GM18861 (cell line): ENCODE measurements at regions not wholly inside any gene's neighbourhood (a gene's known extent, or its start where the extent isn't known, plus 50 kb on each side); places are given as distances from the start of the nearest gene placed in this dataset.
"Not testable (repeated sequence)": the region's sequence is repeated elsewhere in the genome, so short reads cannot be mapped to it uniquely, and the experiment has no call there.

Experiments
- ATAC-seq: cut with Tn5 transposase; IDR thresholded peaks from one replicate; pipeline ENCODE4 v1.9.1; 2021; ENCODE audit not compliant: unreplicated experiment

- ATAC-seq = no peak
These were observed 55.7 kb upstream of the FAT3 start for GRCh38 chr11:92168936-92169335.

DNA sequence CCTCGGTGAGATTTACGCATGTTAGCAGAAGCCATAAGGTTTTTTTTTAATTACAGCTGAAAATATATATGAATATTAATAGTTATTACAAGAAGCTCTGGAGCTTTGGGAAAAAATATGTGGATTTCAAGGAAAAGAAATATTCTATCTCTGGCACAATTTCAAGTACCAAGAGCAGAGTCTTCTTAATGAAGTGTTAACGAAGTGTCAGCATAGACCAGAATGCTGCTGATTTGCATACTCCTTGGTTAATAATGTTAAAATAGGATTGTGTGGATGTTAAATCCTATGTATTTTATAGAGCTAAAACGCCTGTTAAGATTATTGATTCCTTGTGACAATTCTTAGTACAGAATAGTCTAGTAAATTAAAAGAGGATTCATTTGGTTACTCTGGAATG, 57.0 kb upstream of the FAT3 start:
- no peak for ATAC-seq

DNA sequence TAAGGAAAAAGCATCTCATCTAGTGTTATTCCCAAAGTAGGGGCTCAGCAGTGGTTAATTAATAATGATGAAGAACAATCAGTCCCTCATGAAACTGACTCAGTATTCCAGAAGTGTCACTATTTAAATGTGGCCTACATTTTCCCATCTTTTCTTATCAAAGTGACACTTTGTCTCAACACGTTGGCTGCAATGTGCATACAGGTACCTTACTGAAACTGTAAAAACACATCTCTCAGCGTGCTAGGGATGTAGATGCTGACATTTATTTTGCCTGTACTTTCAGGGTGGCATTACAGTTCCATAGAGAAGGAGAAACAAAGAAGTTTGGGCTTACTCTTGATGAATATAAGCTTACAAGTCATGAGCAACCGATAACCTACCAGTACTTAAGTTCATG, 58.3 kb upstream of the FAT3 start:
- no peak for ATAC-seq

DNA sequence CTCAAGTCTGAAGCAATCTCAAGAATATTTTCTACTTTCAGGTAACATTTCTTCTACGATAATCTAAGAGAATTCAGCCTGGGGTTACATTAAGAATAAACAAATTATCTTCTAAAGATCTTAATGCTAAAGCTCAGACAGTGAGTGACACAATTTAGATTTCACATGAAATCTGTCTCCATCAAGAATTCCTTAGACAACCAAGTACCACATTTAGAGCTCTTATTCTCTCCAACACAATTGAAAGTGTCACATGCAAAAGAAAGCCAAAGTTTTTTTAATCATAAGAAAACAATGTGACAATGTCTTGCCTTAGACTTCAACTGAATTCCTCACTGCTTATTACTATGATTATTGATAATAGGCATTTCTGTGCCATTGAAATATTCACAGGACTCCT, 60.7 kb upstream of the FAT3 start:
- no peak for ATAC-seq

GRCh38 chr11:92162776-92163175, 61.8 kb upstream of the FAT3 start:
- ATAC-seq = no peak

- ATAC-seq = no peak
These were observed 64.7 kb upstream of the FAT3 start for GRCh38 chr11:92159931-92160330.

GRCh38 chr11:92157390-92157789, 67.2 kb upstream of the FAT3 start:
- ATAC-seq = not testable (repeated sequence)

- ATAC-seq = no peak
These were observed 70.0 kb upstream of the FAT3 start for GRCh38 chr11:92154611-92155010.

DNA sequence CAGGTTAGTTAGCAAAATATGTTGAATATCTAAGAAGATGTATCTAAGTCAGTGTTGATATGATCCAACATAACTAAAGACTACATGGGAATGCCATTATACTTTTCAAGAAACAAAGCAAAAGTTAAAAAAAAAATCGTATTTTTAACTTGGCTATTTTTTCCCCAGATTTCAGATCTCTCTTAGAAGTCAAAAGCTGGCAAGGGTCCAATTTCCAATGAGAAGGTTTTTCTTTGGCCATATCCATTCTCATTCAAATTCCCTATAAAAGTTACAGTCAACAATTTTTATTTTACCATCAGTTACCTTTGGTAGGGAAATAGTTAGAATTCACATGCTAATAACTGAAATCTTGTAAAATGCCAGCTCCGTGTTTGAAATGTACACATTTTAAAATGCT, 70.5 kb upstream of the FAT3 start:
- no peak for ATAC-seq

DNA sequence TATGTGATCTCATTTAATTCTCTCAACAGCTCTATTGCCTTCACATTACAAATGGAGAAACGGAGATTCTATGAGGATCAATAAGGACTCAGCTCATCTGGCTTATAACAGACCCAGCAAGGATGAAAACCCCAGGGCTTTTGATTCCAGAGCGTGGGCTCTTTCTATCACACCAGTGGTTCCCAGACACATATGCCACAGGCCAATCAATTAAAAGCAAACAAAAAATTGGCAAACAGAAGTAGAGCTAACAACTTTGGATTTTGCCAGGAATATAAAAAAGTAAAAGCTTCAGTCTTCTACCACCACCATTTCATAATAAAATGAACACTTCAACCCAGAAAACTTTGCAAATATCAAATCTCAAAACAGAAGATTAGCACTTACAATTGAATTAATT, 71.1 kb upstream of the FAT3 start:
- ATAC-seq = no peak

DNA sequence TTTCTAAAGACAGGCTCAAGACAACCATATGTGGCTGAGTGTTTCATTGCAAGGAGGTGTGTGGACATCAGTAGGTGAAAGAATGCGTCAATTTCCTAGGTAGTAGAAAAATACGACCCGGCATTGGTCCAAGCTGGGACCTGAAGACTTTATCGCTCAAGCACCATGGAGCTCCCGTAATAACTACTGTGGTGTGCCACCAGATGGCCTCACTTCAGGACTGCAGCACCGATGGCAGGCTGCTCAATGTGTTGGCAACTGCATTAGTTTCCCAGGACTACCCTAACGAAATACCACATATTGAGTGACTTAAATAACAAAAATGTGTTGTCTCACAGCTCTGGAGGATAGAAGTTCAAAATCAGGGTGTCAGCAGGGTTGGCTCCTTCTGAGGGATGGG, 72.4 kb upstream of the FAT3 start:
- ATAC-seq = no peak

DNA sequence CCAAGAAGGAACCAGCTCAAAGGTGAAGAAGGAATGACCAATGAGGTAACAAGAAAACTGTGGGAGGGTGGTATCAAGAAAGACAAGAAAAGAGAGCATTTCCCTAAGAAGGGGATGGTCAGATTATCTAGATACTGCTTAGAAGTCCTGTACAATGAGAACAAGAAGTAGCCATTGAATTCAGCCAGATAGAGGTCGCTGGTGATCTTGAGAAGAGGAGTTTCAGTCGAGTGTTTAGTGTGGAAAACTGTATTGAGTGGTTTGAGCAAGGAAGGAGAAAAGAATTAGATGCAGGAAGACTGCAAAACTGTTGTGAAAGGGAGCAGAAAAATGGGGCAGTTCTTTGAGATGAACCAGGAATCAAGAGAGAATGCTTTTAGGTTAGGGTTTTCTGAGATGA, 74.6 kb upstream of the FAT3 start:
- no peak for ATAC-seq

- ATAC-seq = no peak
These were observed 82.9 kb upstream of the FAT3 start for GRCh38 chr11:92141725-92142124.

- no peak for ATAC-seq
These were observed 83.5 kb upstream of the FAT3 start for GRCh38 chr11:92141159-92141558.

DNA sequence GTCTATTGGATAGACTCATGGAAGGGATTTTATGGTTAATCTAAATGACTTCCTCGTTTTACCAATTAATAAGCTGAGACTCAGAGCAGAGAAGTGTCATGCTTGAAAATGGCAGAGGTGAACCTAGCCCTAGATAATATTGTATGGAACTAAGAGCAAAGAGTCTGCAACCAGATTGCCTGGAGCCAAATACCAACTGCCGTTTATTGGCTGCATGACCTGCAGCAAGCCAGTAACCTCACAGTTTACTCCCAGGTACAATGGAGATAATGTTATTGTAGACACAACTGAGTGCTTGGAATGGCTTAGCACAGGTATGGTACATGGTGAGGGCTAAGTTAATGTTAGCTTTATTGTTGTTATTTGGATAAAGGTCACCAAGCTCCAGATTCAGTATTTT, 84.6 kb upstream of the FAT3 start:
- ATAC-seq = no peak

DNA sequence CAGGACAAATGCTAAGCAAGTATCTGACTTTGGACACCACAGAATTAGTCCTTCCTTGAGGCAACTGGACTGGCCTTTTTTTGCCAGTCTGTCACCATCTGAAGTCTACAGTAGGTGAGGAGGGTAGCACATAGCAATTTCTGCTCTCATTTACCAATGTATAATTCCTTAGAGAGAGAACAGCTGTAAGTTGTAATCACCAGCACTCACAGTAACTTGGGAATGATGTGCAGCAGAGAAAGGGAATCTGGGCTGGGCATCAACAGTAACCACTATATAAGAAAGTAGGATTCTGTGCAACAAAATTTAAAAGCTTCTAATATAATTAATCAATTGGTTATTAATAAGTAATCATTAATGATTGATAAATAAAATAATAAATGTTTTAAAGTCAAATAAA, 86.3 kb upstream of the FAT3 start:
- no peak for ATAC-seq

- no peak for ATAC-seq
These were observed 86.9 kb upstream of the FAT3 start for GRCh38 chr11:92137747-92138146.

DNA sequence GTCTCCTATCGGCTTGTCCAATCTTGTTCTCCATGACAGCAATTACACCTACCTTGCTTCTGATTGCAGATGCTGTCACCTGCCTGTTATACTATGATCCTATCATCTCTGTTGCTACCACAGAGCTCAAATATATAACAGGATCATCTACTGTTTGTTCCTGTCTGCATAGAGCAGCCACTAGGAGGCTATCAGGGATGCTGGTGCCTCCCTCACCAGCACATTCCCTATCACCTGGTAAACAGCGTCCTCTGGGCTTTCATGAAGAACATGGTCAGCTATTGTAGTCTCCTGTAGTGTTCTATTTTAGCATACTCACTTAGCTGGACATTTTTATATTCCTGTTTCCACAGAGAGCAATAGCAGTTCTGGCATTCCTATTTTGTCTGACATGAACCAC, 87.8 kb upstream of the FAT3 start:
- no peak for ATAC-seq

- no peak for ATAC-seq
These were observed 93.2 kb upstream of the FAT3 start for GRCh38 chr11:92131289-92131865.

DNA sequence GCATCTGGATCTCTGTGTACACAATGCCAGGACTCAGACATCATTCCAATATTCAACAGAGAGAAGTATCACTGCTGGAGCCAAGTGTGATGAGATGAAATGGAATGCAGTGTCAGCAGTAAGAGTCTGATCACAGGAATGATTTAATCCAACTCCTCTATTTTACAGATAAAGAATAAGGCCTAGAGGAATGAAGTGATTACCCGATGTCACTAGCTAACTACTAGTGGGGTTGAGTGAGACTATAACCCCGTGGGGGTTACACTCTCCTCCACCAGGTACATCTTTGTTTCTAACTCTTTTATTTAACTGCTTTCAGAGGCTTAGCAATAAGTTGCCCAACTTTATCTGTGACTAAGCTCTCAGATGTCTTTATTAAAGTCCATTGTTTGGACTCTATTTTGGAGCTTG, 94.2 kb upstream of the FAT3 start:
- no peak for ATAC-seq

DNA sequence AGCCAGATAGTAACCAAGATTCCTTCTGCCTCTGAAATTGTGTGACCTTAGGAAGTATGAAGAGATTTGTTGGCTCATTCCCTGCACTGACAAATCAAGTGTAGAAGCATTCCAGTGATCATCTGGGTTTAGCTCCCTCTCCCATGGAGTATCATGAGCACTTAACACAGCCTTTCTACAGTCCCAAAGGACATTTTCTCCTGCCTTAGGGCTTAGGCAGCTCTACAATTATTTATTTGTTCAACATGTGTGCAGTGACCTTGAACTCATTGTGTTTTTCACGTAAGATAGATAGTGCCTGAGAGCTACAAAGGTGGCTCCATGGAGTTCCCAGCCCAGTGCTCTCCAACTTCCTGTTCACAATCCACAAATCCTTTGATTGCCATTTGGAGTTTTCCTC, 94.8 kb upstream of the FAT3 start:
- no peak for ATAC-seq

DNA sequence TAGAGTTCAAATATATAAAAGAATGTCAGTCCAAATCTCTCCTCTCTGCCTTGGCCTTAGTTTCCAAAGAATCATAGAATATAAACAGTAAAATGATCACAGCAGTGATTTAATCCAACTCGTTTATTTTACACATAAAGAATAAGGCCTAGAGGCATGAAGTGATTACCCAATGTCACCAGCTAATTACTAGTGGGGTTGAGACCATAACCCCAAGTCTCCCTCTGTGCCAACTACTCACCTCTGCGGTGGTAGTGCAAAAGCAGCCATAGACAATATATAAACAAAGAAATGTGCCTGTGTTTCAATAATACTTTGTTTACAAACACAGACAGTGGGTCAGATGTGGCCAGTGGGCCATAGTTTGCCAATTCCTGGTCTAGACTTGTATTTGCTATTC, 96.6 kb upstream of the FAT3 start:
- ATAC-seq = no peak

- no peak for ATAC-seq
These were observed 99.3 kb upstream of the FAT3 start for GRCh38 chr11:92125321-92125720.

- no peak for ATAC-seq
These were observed 101.1 kb upstream of the FAT3 start for GRCh38 chr11:92123540-92123939.
